Upper lobe of right lung (tissue), 1 donor: ENCODE measurements at regions not wholly inside any gene's neighbourhood (a gene's known extent, or its start where the extent isn't known, plus 50 kb on each side); places are given as distances from the start of the nearest gene placed in this dataset.

Source experiments
- ATAC-seq: fragments of 200-7000 bp; cut with Tn5 transposase; one replicate; pipeline ENCODE4 v1.9.1; 2020; ENCODE audit warnings: mild to moderate bottlenecking, moderate library complexity
- DNase-seq: peaks from one replicate; pipeline ENCODE4 v3.0.0-alpha.2; 2020
- H3K27ac ChIP-seq: fragments of 200-600 bp; one replicate; pipeline ENCODE4 v1.8.0; 2022
- H3K27me3 ChIP-seq: fragments of 200-600 bp; one replicate; pipeline ENCODE4 v1.8.0; 2022; ENCODE audit warnings: mild to moderate bottlenecking
- H3K36me3 ChIP-seq: fragments of 200-600 bp; one replicate; pipeline ENCODE4 v1.8.0; 2022
- H3K4me1 ChIP-seq: fragments of 200-600 bp; one replicate; pipeline ENCODE4 v1.8.0; 2022
- H3K4me3 ChIP-seq: fragments of 200-600 bp; one replicate; pipeline ENCODE4 v1.8.0; 2022; ENCODE audit warnings: mild to moderate bottlenecking
- H3K9me3 ChIP-seq: fragments of 200-600 bp; one replicate; pipeline ENCODE4 v1.8.0; 2022
- CTCF ChIP-seq: fragments of 200-600 bp; IDR thresholded peaks from one replicate; pipeline ENCODE4 v1.8.0; 2022; ENCODE audit warnings: antibody characterized with exemption
- intact Hi-C: fragments of 100-400 bp; cut with DNase I; formaldehyde crosslinking; loops from one replicate; pipeline ENCODE4 v1.11.0; 2022
- donor health status: DM: no; HTN: yes; CAD: no; lungs with severe emphysema.

- Histone ChIP-seq H3K4me3 (no peak overlapping the region), H3K27ac (no peak overlapping the region), H3K9me3 (no peaks in the 10 kb centered on the region), H3K36me3 (no peaks in the 10 kb centered on the region), H3K27me3 (no peaks in the 10 kb centered on the region), H3K4me1 (no peaks in the 10 kb centered on the region)
- intact Hi-C loops, result no loop called here
- DNase-seq (no peak), ATAC-seq (no peak)
- TF ChIP-seq CTCF, result no peak
Measured at GRCh38 chr3:159174715-159175692, 373.1 kb downstream of the MFSD1 start.

GRCh38 chr3:159178209-159178897 is 376.5 kb downstream of the MFSD1 start:
- intact Hi-C loops, result no loop called here
- H3K36me3 ChIP-seq, result no peaks in the 10 kb centered on the region
- no peaks in the 10 kb centered on the region for H3K27me3 ChIP-seq
- DNase-seq (no peak), ATAC-seq (no peak)
- no peak overlapping the region for H3K27ac ChIP-seq
- no peaks in the 10 kb centered on the region for H3K9me3 ChIP-seq
- no peak overlapping the region for H3K4me3 ChIP-seq
- no peaks in the 10 kb centered on the region for H3K4me1 ChIP-seq
- TF ChIP-seq CTCF, result no peak

- no peak overlapping the region for H3K27ac ChIP-seq
- no peak overlapping the region for H3K4me3 ChIP-seq
- H3K27me3 ChIP-seq, result no peaks in the 10 kb centered on the region
- H3K36me3 ChIP-seq, result no peaks in the 10 kb centered on the region
- intact Hi-C loops, result no loop called here
- H3K4me1 ChIP-seq, result no peaks in the 10 kb centered on the region
- no peaks in the 10 kb centered on the region for H3K9me3 ChIP-seq
- no peak for ATAC-seq
- no peak for DNase-seq
- TF ChIP-seq CTCF, result no peak
Measured at GRCh38 chr3:159182961-159183360, 381.1 kb downstream of the MFSD1 start.

GRCh38 chr3:159185443-159186050 is 383.7 kb downstream of the MFSD1 start:
- no peak for DNase-seq
- no peaks in the 10 kb centered on the region for H3K4me1 ChIP-seq
- peak; percentile 60 for ATAC-seq
- no peak overlapping the region for H3K27ac ChIP-seq
- H3K36me3 ChIP-seq, result no peaks in the 10 kb centered on the region
- no peaks in the 10 kb centered on the region for H3K27me3 ChIP-seq
- no peak overlapping the region for H3K4me3 ChIP-seq
- H3K9me3 ChIP-seq, result no peaks in the 10 kb centered on the region
- intact Hi-C loops, result no loop called here
- no peak for TF ChIP-seq CTCF

GRCh38 chr3:159186581-159186980 is 384.7 kb downstream of the MFSD1 start:
- no peak for ATAC-seq
- intact Hi-C loops, result no loop called here
- H3K27ac ChIP-seq, result no peak overlapping the region
- no peaks in the 10 kb centered on the region for H3K36me3 ChIP-seq
- no peaks in the 10 kb centered on the region for H3K9me3 ChIP-seq
- H3K4me1 ChIP-seq, result no peaks in the 10 kb centered on the region
- no peak for DNase-seq
- no peak overlapping the region for H3K4me3 ChIP-seq
- TF ChIP-seq CTCF, result no peak
- H3K27me3 ChIP-seq, result no peaks in the 10 kb centered on the region
